IMR-90 (cell line): ENCODE measurements at regions not wholly inside any gene's neighbourhood (a gene's known extent, or its start where the extent isn't known, plus 50 kb on each side); places are given as distances from the start of the nearest gene placed in this dataset.

Experiments used
- ATAC-seq: fragments of 200-7000 bp; cut with Tn5 transposase; 2 replicates; pipeline ENCODE4 v1.9.1; 2020; ENCODE audit warnings: low read depth, mild to moderate bottlenecking, moderate library complexity
- BruUV-seq: library from RNA; stranded (reverse); fragments of 400-500 nt; replicated peaks from 2 replicates; lab custom pipeline; 2021; lab: Mats Ljungman, UMichigan
- CTCF ChIA-PET: fragments of 300-600 bp; formaldehyde crosslinking; extraction: SDS; loops from one replicate; lab custom pipeline; 2021; ENCODE audit warnings: antibody characterized with exemption; lab: Yijun Ruan, JAX
- POLR2A ChIA-PET: fragments of 300-600 bp; sonication (Branson Sonifier 250); formaldehyde crosslinking; loops from one replicate; lab custom pipeline; 2022; ENCODE audit warnings: antibody characterized with exemption; ENCODE audit not compliant: unreplicated experiment; lab: Charles Lee
- DNase-seq: peaks from one replicate; pipeline ENCODE4 v3.0.0; 2013
- H2AFZ ChIP-seq: replicated peaks from 2 replicates; pipeline ENCODE3; 2013; ENCODE audit warnings: low read length, mild to moderate bottlenecking; ENCODE audit not compliant: poor library complexity
- H2AK5ac ChIP-seq: 2 replicates; pipeline ENCODE4 v1.6.1; 2013; ENCODE audit warnings: low read depth, low read length, inconsistent platforms
- H2AK9ac ChIP-seq: replicated peaks from 2 replicates; pipeline ENCODE3; 2013; ENCODE audit warnings: mild to moderate bottlenecking, low read depth, low read length, moderate library complexity; ENCODE audit not compliant: poor library complexity
- H2BK120ac ChIP-seq: 2 replicates; pipeline ENCODE4 v1.6.1; 2013; ENCODE audit warnings: low read depth, low read length, inconsistent platforms
- H2BK15ac ChIP-seq: 3 replicates; pipeline ENCODE4 v1.6.1; 2013; ENCODE audit warnings: low read depth, low read length, inconsistent platforms
- H2BK20ac ChIP-seq: 2 replicates; pipeline ENCODE4 v1.6.1; 2013; ENCODE audit warnings: low read depth, mild to moderate bottlenecking, inconsistent platforms, low read length, moderate library complexity
- H2BK5ac ChIP-seq: 2 replicates; pipeline ENCODE4 v1.6.1; 2013; ENCODE audit warnings: mild to moderate bottlenecking, low read depth, low read length, inconsistent platforms; ENCODE audit not compliant: poor library complexity, severe bottlenecking
- H3K14ac ChIP-seq: replicated peaks from 2 replicates; pipeline ENCODE4 v1.6.1; 2013; ENCODE audit warnings: low read depth, low read length, inconsistent platforms
- H3K18ac ChIP-seq: 2 replicates; pipeline ENCODE4 v1.6.1; 2013; ENCODE audit warnings: low read depth, low read length, control low read depth
- H3K23ac ChIP-seq: 2 replicates; pipeline ENCODE4 v1.6.1; 2013; ENCODE audit warnings: low read depth, low read length, inconsistent platforms
- H3K27ac ChIP-seq: 2 replicates; pipeline ENCODE4 v1.5.1; 2013; ENCODE audit warnings: mild to moderate bottlenecking, control low read depth, low read length; ENCODE audit not compliant: insufficient read depth
- H3K27me3 ChIP-seq: 2 replicates; pipeline ENCODE4 v1.6.1; 2013; ENCODE audit warnings: low read length; ENCODE audit not compliant: control insufficient read depth, insufficient read depth
- H3K36me3 ChIP-seq: 2 replicates; pipeline ENCODE4 v1.6.1; 2013; ENCODE audit warnings: low read length, mixed read lengths; ENCODE audit not compliant: control insufficient read depth, insufficient read depth
- H3K4ac ChIP-seq: 2 replicates; pipeline ENCODE4 v1.6.1; 2013; ENCODE audit warnings: low read depth, low read length, inconsistent platforms
- H3K4me1 ChIP-seq: 2 replicates; pipeline ENCODE4 v1.6.1; 2013; ENCODE audit warnings: low read length, mixed read lengths; ENCODE audit not compliant: control insufficient read depth, insufficient read depth
- H3K4me2 ChIP-seq: 2 replicates; pipeline ENCODE4 v1.6.1; 2013; ENCODE audit warnings: low read depth, mild to moderate bottlenecking, control low read depth, low read length, moderate library complexity
- H3K4me3 ChIP-seq: 2 replicates; pipeline ENCODE4 v1.5.1; 2013; ENCODE audit warnings: low read depth, mild to moderate bottlenecking, control low read depth, low read length, moderate library complexity; ENCODE audit not compliant: insufficient read depth
- H3K56ac ChIP-seq: 2 replicates; pipeline ENCODE4 v1.6.1; 2013; ENCODE audit warnings: low read length, inconsistent platforms; ENCODE audit not compliant: insufficient read depth; ENCODE audit errors: extremely low read depth
- H3K79me1 ChIP-seq, 2 experiments: 2 replicates each; pipeline ENCODE4 v1.6.1; 2013; ENCODE audit warnings: low read length in 2 of 2, inconsistent platforms in 1 of 2, low read depth in 1 of 2
- H3K9ac ChIP-seq: 2 replicates; pipeline ENCODE4 v1.6.1; 2013; ENCODE audit warnings: low read depth, low read length, control low read depth
- H3K9me1 ChIP-seq: 2 replicates; pipeline ENCODE4 v1.6.1; 2013; ENCODE audit warnings: low read length, inconsistent platforms; ENCODE audit not compliant: insufficient read depth
- H3K9me3 ChIP-seq: 2 replicates; pipeline ENCODE4 v1.6.1; 2013; ENCODE audit warnings: low read length; ENCODE audit not compliant: control insufficient read depth, insufficient read depth
- H4K20me1 ChIP-seq: 2 replicates; pipeline ENCODE4 v1.6.1; 2013; ENCODE audit warnings: low read length, inconsistent platforms; ENCODE audit not compliant: insufficient read depth
- H4K5ac ChIP-seq: 2 replicates; pipeline ENCODE4 v1.6.1; 2013; ENCODE audit warnings: mild to moderate bottlenecking, low read depth, low read length, control low read depth
- H4K8ac ChIP-seq, 2 experiments: 2 replicates each; pipeline ENCODE4 v1.6.1; 2013; ENCODE audit warnings: low read depth in 2 of 2, low read length in 2 of 2, control low read depth in 1 of 2, inconsistent platforms in 1 of 2
- H4K91ac ChIP-seq: 2 replicates; pipeline ENCODE4 v1.6.1; 2013; ENCODE audit warnings: low read depth, low read length, inconsistent platforms; ENCODE audit not compliant: insufficient read depth
- BHLHE40 ChIP-seq: fragments of 150-350 bp; IDR thresholded peaks from 2 replicates; pipeline ENCODE4 v1.6.1; 2016; ENCODE audit warnings: mild to moderate bottlenecking, low read depth, low read length
- CHD1 ChIP-seq: IDR thresholded peaks from 2 replicates; pipeline ENCODE4 v1.6.1; 2012; ENCODE audit warnings: low read depth, low read length, improper control_type of control experiment
- FOS ChIP-seq: fragments of 150-350 bp; IDR thresholded peaks from 2 replicates; pipeline ENCODE4 v1.6.1; 2016; ENCODE audit warnings: low read depth, low read length
- MAFK ChIP-seq: IDR thresholded peaks from 2 replicates; pipeline ENCODE4 v1.6.1; 2012; ENCODE audit warnings: low read depth, low read length, improper control_type of control experiment
- MAZ ChIP-seq: IDR thresholded peaks from 2 replicates; pipeline ENCODE4 v1.6.1; 2012; ENCODE audit warnings: low read depth, mild to moderate bottlenecking, low read length, improper control_type of control experiment, moderate library complexity, borderline replicate concordance
- MXI1 ChIP-seq: IDR thresholded peaks from 2 replicates; pipeline ENCODE4 v1.6.1; 2012; ENCODE audit warnings: low read depth, mild to moderate bottlenecking, low read length, moderate library complexity, borderline replicate concordance
- NFE2L2 ChIP-seq: fragments of 150-350 bp; IDR thresholded peaks from 2 replicates; pipeline ENCODE4 v1.6.1; 2016; ENCODE audit warnings: low read depth, mild to moderate bottlenecking, low read length
- POLR2A ChIP-seq: IDR thresholded peaks from 2 replicates; pipeline ENCODE4 v1.6.1; 2012; ENCODE audit warnings: mild to moderate bottlenecking, low read depth, low read length
- RAD21 ChIP-seq: IDR thresholded peaks from 2 replicates; pipeline ENCODE4 v1.6.1; 2012; ENCODE audit warnings: low read length, improper control_type of control experiment
- RCOR1 ChIP-seq: IDR thresholded peaks from 2 replicates; pipeline ENCODE4 v1.6.1; 2012; ENCODE audit warnings: mild to moderate bottlenecking, low read length, improper control_type of control experiment; ENCODE audit not compliant: insufficient replicate concordance
- RFX5 ChIP-seq: IDR thresholded peaks from 2 replicates; pipeline ENCODE4 v1.8.0; 2012; ENCODE audit warnings: low read depth, mild to moderate bottlenecking, low read length, moderate library complexity
- SMC3 ChIP-seq: fragments of 150-350 bp; IDR thresholded peaks from 2 replicates; pipeline ENCODE4 v1.6.1; 2016; ENCODE audit warnings: low read depth, mild to moderate bottlenecking, antibody characterized with exemption, low read length, moderate library complexity
- WGBS, 2 experiments: methylation state at CpG; one replicate each; pipeline versions ENCODE4 v1.1.5 to v1.1.7; 2013; ENCODE audit warnings: missing lambda C conversion rate in 2 of 2; ENCODE audit not compliant: insufficient read length in 1 of 2; ENCODE audit errors: extremely low coverage in 2 of 2; 5-methylcytosine and 5-hydroxymethylcytosine counted together
- dilution Hi-C: fragments of 300-500 bp; cut with HindIII; formaldehyde crosslinking; loops from one replicate; pipeline ENCODE4 v1.14.3; 2018; ENCODE audit warnings: low sequenced_read_pairs; ENCODE audit not compliant: unreplicated experiment
- in situ Hi-C: fragments of 300-500 bp; cut with MboI; formaldehyde crosslinking; loops from 3 replicates; pipeline ENCODE4 v1.14.3; 2019; ENCODE audit warnings: low sequenced_read_pairs, inconsistent platforms, mixed read lengths
- intact Hi-C: fragments of 100-400 bp; cut with micrococcal nuclease; formaldehyde crosslinking; loops from 2 replicates; pipeline ENCODE4 v1.10.0; 2022
- TF ChIP-seq, protein P1 (sequence below): fragments of 150-350 bp; IDR thresholded peaks from 2 replicates; pipeline ENCODE4 v1.6.1; 2017; ENCODE audit warnings: mild to moderate bottlenecking, antibody characterized with exemption, low read length, low read depth
- TF ChIP-seq, protein P2 (sequence below): fragments of 150-350 bp; IDR thresholded peaks from 2 replicates; pipeline ENCODE4 v1.6.1; 2016; ENCODE audit warnings: low read depth, mild to moderate bottlenecking, low read length, moderate library complexity, borderline replicate concordance
- TF ChIP-seq, protein P3 (sequence below): conservative IDR thresholded peaks from 2 replicates; pipeline ENCODE4 v1.5.1; 2012; ENCODE audit warnings: mild to moderate bottlenecking, low read depth, low read length, improper control_type of control experiment

DNA sequence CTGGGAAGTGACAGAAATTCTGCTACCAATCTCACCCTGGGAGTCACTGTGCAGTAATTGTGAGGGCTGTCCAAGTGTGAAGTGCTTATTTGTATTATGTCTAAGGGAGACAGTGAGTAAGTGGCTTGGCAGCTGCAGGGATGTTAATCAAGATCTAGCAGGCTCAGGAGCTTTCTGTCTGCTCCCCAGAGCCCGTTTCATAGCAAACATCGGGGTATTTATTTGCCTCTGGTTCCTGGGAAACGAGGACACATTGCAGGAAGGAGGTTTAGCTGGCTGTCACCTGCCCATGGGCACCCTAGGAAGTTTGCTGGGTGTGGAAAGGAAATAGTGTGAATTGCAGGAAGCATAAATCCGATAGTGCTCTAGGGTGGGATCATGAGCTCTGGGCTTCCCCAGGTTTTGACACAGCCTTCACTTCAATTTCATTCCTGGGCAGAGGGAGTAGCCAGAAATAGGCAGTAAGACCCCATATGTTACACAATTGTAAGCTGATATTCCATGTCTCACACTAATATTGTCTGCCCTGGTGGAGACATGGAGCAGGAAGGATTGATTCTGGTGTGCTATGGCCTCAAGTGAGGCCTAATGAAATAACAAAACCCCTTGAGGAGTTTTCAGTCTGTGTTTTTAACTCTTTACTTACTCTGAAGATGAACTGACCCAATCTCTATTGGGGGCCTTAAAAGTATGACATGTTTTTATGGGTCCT, 74.1 kb upstream of the MITF start:
- WGBS, 2 experiments = 7% methylated on average over 3 of the region's 4 CpGs; no CpG with 5 or more reads in 1 of the 2 experiments
- no peak overlapping the region for H4K91ac ChIP-seq
- H3K4me2 ChIP-seq = no peak overlapping the region
- H3K4me1 ChIP-seq = no peaks in the 10 kb centered on the region
- no peaks in the 10 kb centered on the region for H3K9me1 ChIP-seq
- TF ChIP-seq, protein P1, sequence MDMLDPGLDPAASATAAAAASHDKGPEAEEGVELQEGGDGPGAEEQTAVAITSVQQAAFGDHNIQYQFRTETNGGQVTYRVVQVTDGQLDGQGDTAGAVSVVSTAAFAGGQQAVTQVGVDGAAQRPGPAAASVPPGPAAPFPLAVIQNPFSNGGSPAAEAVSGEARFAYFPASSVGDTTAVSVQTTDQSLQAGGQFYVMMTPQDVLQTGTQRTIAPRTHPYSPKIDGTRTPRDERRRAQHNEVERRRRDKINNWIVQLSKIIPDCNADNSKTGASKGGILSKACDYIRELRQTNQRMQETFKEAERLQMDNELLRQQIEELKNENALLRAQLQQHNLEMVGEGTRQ = no peak
- TF ChIP-seq RFX5 (no peak), RCOR1 (no peak), RAD21 (no peak), NFE2L2 (no peak), BHLHE40 (no peak), MXI1 (no peak), POLR2A (no peak), SMC3 (no peak), CHD1 (no peak), FOS (no peak), MAFK (no peak), MAZ (no peak)
- TF ChIP-seq, protein P2, sequence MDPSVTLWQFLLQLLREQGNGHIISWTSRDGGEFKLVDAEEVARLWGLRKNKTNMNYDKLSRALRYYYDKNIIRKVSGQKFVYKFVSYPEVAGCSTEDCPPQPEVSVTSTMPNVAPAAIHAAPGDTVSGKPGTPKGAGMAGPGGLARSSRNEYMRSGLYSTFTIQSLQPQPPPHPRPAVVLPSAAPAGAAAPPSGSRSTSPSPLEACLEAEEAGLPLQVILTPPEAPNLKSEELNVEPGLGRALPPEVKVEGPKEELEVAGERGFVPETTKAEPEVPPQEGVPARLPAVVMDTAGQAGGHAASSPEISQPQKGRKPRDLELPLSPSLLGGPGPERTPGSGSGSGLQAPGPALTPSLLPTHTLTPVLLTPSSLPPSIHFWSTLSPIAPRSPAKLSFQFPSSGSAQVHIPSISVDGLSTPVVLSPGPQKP = no peak
- TF ChIP-seq, protein P3, sequence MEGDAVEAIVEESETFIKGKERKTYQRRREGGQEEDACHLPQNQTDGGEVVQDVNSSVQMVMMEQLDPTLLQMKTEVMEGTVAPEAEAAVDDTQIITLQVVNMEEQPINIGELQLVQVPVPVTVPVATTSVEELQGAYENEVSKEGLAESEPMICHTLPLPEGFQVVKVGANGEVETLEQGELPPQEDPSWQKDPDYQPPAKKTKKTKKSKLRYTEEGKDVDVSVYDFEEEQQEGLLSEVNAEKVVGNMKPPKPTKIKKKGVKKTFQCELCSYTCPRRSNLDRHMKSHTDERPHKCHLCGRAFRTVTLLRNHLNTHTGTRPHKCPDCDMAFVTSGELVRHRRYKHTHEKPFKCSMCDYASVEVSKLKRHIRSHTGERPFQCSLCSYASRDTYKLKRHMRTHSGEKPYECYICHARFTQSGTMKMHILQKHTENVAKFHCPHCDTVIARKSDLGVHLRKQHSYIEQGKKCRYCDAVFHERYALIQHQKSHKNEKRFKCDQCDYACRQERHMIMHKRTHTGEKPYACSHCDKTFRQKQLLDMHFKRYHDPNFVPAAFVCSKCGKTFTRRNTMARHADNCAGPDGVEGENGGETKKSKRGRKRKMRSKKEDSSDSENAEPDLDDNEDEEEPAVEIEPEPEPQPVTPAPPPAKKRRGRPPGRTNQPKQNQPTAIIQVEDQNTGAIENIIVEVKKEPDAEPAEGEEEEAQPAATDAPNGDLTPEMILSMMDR = no peak
- H2BK5ac ChIP-seq = no peak overlapping the region
- H4K5ac ChIP-seq = no peak overlapping the region
- POLR2A ChIA-PET = no interaction called here
- peaks cover 20% of the 10 kb centered on the region for H3K27me3 ChIP-seq
- no peak overlapping the region for H4K8ac ChIP-seq
- H3K36me3 ChIP-seq = no peaks in the 10 kb centered on the region
- H2AK9ac ChIP-seq = no peak overlapping the region
- no peak overlapping the region for H3K27ac ChIP-seq
- in situ Hi-C loops (no loop called here), intact Hi-C loops (no loop called here), dilution Hi-C loops (no loop called here)
- H2BK15ac ChIP-seq = no peak overlapping the region
- peaks cover 2% of the 10 kb centered on the region; the same call in 1 of the 2 replicates for H3K9me3 ChIP-seq
- no peak overlapping the region for H3K4ac ChIP-seq
- no TSS peak for BruUV-seq
- no peak overlapping the region for H2BK20ac ChIP-seq
- no peak overlapping the region for H3K9ac ChIP-seq
- H3K79me1 ChIP-seq = no peaks in the 10 kb centered on the region
- H2BK120ac ChIP-seq = no peak overlapping the region
- H3K18ac ChIP-seq = no peak overlapping the region
- H3K23ac ChIP-seq = no peak overlapping the region
- H3K4me3 ChIP-seq = no peak overlapping the region
- no peak overlapping the region for H2AFZ ChIP-seq
- no peaks in the 10 kb centered on the region for H4K20me1 ChIP-seq
- H2AK5ac ChIP-seq = no peak overlapping the region
- H3K56ac ChIP-seq = no peak overlapping the region
- no peak for ATAC-seq
- DNase-seq = no peak
- CTCF ChIA-PET = no interaction called here
- no peak overlapping the region for H3K14ac ChIP-seq
